Omental fat pad (tissue), 3 donors: ENCODE measurements at regions not wholly inside any gene's neighbourhood (a gene's known extent, or its start where the extent isn't known, plus 50 kb on each side); places are given as distances from the start of the nearest gene placed in this dataset.

Experiments
- ATAC-seq: fragments of 150-250 bp; one replicate; pipeline ENCODE4 v1.9.1; 2016; ENCODE audit warnings: mild to moderate bottlenecking, moderate library complexity; ENCODE audit not compliant: low FRiP score
- DNase-seq: peaks from one replicate; pipeline ENCODE4 v3.0.0-alpha.2; 2019; ENCODE audit warnings: low spot score
- CTCF ChIP-seq, 3 donors: fragments of 450-650 bp; IDR thresholded peaks; one replicate each; pipeline ENCODE4 v1.5.1; 2016 to 2017; ENCODE audit warnings: antibody characterized with exemption in 3 of 3, mild to moderate bottlenecking in 3 of 3, moderate library complexity in 2 of 3

DNA sequence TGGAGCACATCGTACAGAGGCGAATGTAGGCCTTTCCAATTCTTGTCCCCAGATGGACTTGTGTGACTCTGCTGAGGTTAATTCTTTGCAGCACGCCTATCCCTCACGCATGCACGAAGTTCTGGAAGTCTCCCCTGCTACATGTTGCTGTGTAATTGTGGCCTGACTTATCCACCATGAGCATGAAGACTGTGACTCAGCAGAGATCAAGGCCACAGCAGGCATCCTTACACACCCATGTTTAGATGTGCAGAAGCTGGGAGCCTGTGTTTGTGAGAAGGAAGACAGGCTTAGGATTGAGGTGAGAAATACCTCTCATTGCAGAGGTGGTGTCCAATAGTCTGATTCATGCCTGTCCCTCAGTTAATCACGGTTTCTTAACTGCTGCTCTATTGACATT, 135.6 kb downstream of the ICE1 start:
- DNase-seq: no peak
- no peak for TF ChIP-seq CTCF (IDR thresholded peaks at IDR 0.05)
- ATAC-seq: no peak

DNA sequence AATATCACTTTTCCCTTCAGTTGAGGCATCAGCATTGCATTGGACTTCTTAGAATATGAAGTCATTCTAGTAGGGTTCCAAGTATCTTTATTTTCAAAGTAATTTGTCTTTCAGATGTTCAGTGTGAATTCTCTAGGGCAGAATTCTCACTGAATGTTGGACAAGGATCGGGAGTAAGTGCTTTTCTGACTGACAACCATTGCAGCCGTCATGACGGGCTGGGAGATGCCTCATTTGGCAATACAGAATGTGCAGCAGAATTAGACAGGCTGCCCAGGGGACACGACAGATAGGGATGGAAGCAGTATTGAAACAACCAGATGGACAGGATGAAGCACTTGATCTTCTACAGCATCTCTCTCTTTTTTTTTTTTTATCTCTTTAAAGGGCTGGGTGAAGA, 129.0 kb downstream of the ICE1 start:
- no peak for TF ChIP-seq CTCF (IDR thresholded peaks at IDR 0.05)
- no peak for DNase-seq
- ATAC-seq: no peak

DNA sequence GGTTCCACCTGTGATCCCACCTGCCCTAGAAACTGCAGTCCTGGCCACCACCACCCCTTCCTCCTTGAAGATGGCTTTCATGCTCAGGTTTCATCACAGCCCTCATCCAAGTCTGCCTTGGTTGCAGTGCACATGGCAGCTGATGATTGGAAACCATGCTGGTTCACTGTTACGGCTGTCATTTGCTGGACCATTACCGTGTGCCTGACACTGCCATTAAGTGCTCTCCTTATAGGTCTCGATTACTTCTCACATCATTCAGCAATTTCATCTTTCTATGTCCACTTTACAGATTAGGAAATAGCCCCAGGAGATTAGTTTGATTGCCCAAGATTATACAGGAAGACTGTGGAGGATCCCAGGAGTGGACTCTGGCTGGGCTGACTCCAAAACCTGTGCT, 123.9 kb downstream of the ICE1 start:
- ATAC-seq (no peak), DNase-seq (no peak)
- no peak for TF ChIP-seq CTCF (IDR thresholded peaks at IDR 0.05)

DNA sequence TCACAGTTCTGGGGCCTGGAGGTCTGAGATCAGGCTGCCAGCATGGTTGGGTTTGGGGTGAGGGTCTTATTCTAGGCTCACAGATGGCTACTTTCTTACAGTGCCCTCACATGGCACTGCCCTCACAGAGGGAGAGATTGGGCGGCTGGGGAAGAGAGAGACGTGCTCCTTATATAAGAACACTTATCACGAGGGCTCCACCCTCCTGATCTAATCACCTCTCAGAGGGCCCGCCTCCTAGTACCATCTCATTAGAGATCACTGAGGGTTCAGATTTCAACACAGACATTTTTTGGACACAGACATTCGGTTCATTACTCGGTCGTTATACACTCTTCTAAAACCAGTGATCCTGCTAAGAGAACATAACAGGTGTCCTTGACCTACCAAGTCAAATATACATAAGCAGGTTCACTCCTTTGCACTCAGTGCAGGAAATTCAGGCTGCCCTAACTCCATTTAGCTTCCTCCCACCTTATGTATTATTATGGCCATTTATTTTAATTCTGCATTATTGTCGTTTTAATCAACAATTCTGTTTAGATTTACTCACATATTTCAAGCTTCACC, 121.7 kb downstream of the ICE1 start:
- no peak for TF ChIP-seq CTCF (IDR thresholded peaks at IDR 0.05)
- no peak for ATAC-seq
- no peak for DNase-seq

DNA sequence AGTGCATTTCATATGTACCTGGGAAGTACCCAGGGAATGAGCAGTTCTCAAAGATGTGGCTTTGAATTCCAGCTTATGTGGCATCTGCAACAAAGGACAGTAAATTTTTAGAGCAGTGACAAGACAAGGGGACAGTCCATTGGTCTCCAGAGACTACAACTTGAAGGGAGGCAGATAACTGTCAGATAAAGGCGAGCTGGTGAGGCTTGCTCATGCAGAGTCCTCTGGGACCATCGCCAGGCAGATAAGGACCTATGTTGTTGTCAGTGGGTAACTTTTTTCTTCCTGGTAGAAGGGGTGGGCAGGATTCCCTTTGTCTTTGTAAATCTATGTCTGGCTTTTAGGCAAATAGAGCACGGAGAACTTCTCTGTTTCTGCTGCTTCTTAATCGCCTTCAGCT, 120.2 kb downstream of the ICE1 start:
- no peak for TF ChIP-seq CTCF (IDR thresholded peaks at IDR 0.05)
- ATAC-seq (no peak), DNase-seq (no peak)

- TF ChIP-seq CTCF (IDR thresholded peaks at IDR 0.05): no peak
- no peak for DNase-seq
- ATAC-seq: no peak
These were observed 117.6 kb downstream of the ICE1 start for GRCh38 chr5:5540065-5540464.
